HG03565 (cell line): ENCODE measurements at regions not wholly inside any gene's neighbourhood (a gene's known extent, or its start where the extent isn't known, plus 50 kb on each side); places are given as distances from the start of the nearest gene placed in this dataset.

Source experiments
- ATAC-seq: cut with Tn5 transposase; IDR thresholded peaks from one replicate; pipeline ENCODE4 v1.9.1; 2021; ENCODE audit warnings: mild to moderate bottlenecking, moderate library complexity; ENCODE audit not compliant: unreplicated experiment

DNA sequence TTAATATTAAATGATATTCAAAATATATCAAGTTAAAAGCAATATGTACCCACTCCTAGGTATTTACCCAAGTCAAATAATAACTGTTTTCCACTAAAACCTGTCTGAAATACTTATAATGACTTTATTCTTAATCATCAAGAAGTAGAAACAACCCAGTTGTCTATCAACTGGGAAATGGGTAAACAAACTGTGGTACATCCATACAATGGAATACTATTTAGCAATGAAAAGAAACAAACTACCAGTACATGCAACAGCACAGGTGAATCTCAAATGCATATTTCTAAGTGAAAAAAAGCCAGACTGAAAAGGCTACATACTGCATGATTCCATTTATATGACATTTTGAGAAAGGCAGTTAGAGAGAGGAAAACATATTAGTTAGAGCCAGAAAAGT, 559.9 kb downstream of the MBD2 start:
- no peak for ATAC-seq

DNA sequence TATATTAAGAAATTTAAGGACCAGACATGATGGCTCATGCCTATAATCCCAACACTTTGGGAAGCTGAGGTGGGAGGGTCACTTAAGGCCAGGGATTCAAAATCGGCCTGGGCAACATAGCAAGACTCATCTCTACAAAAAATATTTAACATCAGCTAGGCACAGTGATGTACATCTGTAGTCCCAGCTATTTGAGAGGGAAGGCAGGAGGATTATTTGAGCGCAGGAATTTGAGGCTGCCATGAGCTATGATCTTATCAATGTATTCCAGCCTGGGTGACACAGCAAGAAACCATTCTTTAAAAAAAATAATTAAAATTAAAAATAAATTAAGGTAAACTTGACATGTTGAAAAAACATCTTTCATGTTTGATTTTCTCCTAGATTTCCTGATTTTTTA, 564.2 kb downstream of the MBD2 start:
- no peak for ATAC-seq

GRCh38 chr18:53657257-53657656, 567.2 kb downstream of the MBD2 start:
- no peak for ATAC-seq

GRCh38 chr18:53649621-53650020, 574.8 kb downstream of the MBD2 start:
- no peak for ATAC-seq

- no peak for ATAC-seq
These were observed 579.5 kb downstream of the MBD2 start for GRCh38 chr18:53644799-53645471.

- ATAC-seq, result no peak
These were observed 584.8 kb downstream of the MBD2 start for GRCh38 chr18:53639687-53640086.

- no peak for ATAC-seq
These were observed 595.1 kb downstream of the MBD2 start for GRCh38 chr18:53629337-53629736.

DNA sequence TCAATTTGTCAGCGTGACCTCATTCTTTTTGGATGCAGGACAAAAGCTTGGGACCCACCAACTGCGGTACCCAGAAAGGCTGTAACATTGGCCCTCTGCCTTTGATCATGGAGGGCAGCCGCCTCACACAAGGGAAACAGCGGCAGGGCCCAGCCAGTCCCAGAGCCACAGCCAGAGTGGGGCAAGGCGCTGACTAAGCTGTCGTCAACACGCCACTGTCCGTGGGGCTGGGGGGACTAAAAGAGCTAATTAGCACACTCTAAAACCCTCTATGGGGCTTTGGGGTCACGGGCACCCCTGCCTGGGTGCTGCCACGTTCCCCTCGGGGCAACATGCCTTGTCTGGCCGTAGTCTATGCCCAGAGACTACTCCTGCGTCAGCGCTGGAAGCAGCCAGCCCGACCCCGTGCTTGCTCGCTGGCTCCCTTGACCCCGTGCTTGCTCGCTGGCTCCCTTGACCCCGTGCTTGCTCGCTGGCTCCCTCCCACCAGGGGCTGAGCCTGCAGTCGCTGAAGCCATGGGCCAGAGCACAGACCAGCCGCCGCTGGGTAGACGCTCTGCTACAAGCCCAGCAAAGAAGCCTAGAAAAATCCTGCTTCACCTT, 598.4 kb downstream of the MBD2 start:
- ATAC-seq, result no peak

GRCh38 chr18:53610957-53611356, 613.5 kb downstream of the MBD2 start:
- no peak for ATAC-seq

DNA sequence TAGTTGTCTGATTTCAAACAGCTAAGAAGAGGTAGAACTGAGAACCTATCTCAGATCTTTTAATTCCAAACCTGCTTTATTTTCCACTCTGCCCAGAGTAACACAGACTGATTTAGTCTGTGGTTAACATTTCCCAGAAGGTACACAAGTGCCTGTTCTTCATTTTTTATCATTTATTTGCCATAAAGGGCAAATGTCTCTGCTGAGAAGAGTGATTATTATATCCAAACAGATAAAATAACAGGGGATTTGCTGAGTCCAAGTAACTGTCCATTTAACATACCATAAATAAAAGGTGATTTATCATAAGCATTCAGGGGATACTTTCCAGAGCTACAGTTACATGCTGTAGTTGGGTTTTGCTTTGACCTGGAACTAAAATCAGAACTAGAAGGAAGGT, 617.7 kb downstream of the MBD2 start:
- no peak for ATAC-seq

- ATAC-seq, result no peak
These were observed 619.3 kb downstream of the MBD2 start for GRCh38 chr18:53605198-53605597.

- ATAC-seq, result no peak
These were observed 621.2 kb downstream of the MBD2 start for GRCh38 chr18:53603276-53603675.

- no peak for ATAC-seq
These were observed 623.1 kb downstream of the MBD2 start for GRCh38 chr18:53601344-53601743.

- no peak for ATAC-seq
These were observed 637.5 kb downstream of the MBD2 start for GRCh38 chr18:53586923-53587322.
